Thyroid gland (tissue), 4 donors: ENCODE measurements at regions not wholly inside any gene's neighbourhood (a gene's known extent, or its start where the extent isn't known, plus 50 kb on each side); places are given as distances from the start of the nearest gene placed in this dataset.

Experiments used
- POLR2A ChIP-seq, 2 donors: fragments of 450-650 bp; IDR thresholded peaks; one replicate each; pipeline ENCODE4 v1.6.1; 2017; ENCODE audit warnings: antibody characterized with exemption in 2 of 2, mild to moderate bottlenecking in 2 of 2, moderate library complexity in 1 of 2
- TF ChIP-seq, protein P1 (sequence below), 6 experiments: fragments of 200-600 bp in 3 of 6; fragments of 450-650 bp in 3 of 6; sonication (generic) in 3 of 6; IDR thresholded peaks; one replicate each; pipeline ENCODE4 v1.5.1; 2016 to 2019; ENCODE audit warnings: antibody characterized with exemption in 6 of 6, mild to moderate bottlenecking in 2 of 6, inconsistent platforms in 1 of 6, moderate library complexity in 1 of 6

DNA sequence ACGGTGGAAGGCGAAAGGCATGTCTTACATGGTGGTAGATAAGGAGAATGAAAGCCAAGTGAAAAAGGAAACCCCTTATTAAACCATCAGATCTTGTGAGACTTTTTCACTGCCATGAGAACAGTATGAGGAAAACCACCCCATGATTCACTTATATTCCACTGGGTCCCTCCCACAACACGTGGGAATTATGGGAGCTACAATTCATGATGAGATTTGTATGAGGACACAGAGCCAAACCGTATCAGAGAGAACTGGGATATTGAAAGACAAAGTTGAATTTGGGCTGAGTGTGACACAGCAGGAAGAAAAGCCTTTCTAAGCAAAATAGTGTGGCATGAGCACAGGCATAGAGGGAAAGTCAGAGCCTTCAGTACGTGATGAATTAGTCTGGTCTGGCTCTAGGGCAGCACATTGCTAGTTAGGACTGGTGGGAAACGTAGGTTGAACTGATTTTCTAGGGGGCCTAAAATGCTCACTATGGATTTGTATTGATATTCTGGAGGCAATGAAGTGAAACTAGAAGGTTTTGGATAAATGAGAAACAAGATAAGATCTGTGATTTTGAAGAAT lies 84.8 kb upstream of the RND3 start:
- TF ChIP-seq, protein P1, sequence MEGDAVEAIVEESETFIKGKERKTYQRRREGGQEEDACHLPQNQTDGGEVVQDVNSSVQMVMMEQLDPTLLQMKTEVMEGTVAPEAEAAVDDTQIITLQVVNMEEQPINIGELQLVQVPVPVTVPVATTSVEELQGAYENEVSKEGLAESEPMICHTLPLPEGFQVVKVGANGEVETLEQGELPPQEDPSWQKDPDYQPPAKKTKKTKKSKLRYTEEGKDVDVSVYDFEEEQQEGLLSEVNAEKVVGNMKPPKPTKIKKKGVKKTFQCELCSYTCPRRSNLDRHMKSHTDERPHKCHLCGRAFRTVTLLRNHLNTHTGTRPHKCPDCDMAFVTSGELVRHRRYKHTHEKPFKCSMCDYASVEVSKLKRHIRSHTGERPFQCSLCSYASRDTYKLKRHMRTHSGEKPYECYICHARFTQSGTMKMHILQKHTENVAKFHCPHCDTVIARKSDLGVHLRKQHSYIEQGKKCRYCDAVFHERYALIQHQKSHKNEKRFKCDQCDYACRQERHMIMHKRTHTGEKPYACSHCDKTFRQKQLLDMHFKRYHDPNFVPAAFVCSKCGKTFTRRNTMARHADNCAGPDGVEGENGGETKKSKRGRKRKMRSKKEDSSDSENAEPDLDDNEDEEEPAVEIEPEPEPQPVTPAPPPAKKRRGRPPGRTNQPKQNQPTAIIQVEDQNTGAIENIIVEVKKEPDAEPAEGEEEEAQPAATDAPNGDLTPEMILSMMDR (IDR thresholded peaks at IDR 0.05), result no peak
- TF ChIP-seq POLR2A (IDR thresholded peaks at IDR 0.05), result no peak
